ENCODE measurements at regions not wholly inside any gene's neighbourhood (a gene's known extent, or its start where the extent isn't known, plus 50 kb on each side); places are given as distances from the start of the nearest gene placed in this dataset.
"Not testable (repeated sequence)": the region's sequence is repeated elsewhere in the genome, so short reads cannot be mapped to it uniquely, and the experiment has no call there.

- DNase-seq (ENCODE audit: low read depth, low spot score): no peak
These were observed 83.2 kb upstream of the MAP3K1 start for GRCh38 chr5:56732121-56732520.

DNA sequence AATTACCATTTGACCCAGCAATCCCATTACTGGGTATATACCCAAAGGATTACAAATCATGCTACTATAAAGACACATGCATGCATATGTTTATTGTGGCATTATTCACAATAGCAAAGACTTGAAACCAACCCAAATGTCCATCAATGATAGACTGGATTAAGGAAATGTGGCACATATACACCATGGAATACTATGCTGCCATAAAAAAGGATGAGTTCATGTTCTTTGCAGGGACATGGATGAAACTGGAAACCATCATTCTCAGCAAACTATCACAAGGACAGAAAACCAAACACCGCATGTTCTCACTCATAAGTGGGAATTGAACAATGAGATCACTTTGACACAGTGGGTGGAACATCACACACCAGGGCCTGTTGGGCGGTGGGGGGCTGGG, 83.9 kb upstream of the MAP3K1 start:
- not testable (repeated sequence) for DNase-seq (ENCODE audit: low read depth, low spot score)

GRCh38 chr5:56729488-56729887, 85.9 kb upstream of the MAP3K1 start:
- DNase-seq (ENCODE audit: low read depth, low spot score): no peak

DNA sequence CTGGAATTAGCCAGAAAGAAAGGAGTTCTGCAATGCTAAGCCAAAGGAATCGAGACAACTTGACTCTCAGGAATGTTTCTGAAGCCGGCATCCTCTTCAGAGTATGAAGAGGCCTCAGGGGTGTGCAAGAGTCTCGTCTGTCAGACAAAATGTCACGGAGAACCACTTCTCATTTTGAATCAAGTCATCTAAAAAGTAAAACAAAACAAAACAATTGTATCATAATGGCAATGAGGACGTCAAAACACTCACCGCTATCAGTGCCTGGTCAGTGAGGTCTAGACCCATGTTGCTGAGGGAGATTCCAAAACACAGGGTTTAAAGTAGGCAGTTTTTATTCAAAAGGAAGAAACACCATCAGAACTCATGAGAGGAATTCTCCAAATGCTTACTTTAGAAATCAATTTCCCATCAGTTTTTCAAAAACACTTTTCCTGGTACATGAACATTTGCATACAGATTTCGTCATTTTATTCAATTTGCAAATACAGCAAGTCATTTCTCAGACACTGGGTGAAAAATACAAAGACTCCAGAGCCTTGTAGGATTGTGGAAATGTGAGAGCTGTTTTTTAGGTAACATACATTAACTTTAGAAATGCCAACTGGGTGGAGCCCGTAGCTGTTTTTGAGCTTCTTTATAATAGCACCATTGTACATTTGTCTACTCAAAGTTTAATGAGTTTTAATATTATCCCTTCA, 89.5 kb upstream of the MAP3K1 start:
- no peak for DNase-seq (ENCODE audit: low read depth, low spot score)

DNA sequence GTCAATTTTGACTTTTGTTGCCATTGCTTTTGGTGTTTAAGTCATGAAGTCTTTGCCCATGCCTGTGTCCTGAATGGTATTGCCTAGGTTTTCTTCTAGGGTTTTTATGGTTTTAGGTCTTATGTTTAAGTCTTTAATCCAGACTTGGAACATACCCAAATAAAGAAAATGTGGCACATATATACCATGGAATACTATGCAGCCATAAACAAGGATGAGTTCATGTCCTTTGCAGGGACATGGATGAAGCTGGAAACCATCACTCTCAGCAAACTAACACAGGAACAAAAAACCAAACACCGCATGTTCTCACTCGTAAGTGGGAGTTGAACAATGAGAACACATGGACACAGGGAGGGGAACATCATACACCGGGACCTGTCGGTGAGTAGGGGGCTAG, 90.5 kb upstream of the MAP3K1 start:
- not testable (repeated sequence) for DNase-seq (ENCODE audit: low read depth, low spot score)

DNA sequence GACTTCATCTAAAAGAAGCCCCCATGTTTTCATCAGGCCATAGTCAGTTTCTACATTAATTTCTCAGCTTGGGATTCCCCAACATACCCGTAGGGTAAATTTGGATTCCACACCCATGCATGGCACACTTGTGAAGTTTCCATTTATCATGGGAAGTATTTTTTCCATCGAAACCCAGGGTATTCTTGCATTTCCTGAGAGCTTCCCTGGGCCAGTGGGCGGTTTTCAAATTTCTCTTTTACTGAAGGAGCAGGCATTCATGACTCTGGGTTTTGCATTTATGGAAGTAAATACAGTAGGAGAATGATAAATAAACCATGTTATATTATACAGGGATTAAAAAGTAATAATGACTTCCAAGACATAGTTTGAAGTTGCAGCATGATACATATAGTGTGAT, 93.0 kb upstream of the MAP3K1 start:
- DNase-seq (ENCODE audit: low read depth, low spot score): no peak

DNA sequence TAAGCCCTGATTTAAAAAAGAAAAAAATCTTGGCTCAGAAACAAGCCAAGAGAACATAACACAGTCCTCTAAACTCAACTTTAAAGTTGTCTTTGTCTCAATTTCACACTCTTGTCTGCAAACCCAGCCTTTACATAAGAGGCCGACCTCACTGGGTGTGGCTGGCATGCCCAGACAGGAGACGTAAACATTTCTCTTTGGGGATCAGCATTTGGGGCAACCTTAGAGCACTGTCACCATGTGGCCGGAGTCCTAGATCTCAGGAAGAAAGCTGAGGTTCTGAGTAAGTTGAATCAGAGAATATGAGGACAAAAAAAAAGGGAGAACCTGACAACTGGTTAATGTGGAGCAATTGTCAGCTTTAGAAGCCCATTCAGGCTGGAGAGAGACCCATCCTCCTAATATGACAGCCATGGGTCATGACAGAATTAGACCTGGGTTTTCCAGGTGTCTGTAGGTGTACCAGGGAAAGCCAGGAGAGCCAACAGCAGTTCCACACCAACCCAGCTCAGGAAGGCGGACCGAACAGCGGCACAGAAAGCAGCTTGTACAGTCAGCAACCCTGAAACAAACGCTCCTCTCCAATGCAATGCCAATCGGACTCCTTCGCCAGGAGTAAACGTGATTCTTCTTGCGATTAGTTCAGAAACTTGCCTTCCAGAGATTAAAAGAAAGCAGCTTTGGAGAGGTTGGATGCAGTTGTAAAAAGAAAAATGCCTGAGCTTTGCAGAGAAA, 97.9 kb upstream of the MAP3K1 start:
- DNase-seq (ENCODE audit: low read depth, low spot score): no peak

DNA sequence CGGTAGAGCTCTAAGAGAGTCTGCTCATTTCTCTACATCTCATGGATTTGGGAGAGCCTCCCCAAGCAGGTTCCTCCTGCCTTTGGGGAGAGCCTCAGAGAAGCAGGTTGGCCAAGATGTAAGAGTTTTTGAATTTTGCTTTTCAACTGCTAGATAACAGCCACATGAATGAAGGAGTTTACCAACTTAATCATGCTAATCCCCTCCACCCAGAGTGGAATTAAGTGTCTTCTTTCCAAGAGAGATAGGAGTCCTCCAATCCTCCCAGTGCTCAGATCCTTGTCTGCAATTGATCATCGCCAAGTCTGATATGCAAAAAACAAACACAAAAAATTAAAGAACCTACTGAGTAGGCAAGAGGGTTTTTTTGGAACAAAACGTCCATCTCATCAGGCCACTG, 99.4 kb upstream of the MAP3K1 start:
- no peak for DNase-seq (ENCODE audit: low read depth, low spot score)

GRCh38 chr5:56712895-56713591, 102.3 kb upstream of the MAP3K1 start:
- no peak for DNase-seq (ENCODE audit: low read depth, low spot score)

DNA sequence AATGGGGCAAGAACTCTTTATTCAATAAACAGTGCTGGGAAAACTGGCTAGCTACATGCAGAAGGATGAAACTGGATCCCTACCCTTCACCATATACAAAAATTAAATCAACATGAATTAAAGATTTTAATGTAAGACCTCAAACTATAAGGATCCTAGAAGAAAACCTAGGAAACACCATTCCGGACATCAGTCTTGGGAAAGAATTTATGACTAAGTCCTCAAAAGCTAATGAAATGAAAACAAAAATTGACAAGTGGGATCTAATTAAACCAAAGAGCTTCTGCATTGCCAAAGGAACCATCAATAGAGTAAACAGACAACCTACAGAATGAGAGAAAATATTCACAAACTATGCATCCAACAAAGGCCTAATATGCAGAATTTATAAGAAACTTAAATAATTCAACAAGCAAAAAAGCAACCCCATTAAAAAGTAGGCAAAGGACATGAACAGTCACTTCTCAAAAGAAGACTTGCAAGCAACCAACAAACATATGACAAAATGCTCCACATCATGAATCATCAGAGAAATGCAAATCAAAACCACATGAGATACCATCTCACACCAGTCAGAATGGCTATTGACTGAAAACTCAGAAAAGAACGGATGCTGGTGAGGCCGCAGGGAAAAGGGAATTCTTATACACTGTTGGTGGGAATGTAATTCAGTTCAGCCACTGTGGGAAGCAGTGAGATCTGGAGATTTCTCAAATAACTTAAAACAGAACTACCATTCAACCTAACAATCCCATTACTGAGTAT, 104.3 kb upstream of the MAP3K1 start:
- DNase-seq (ENCODE audit: low read depth, low spot score): no peak

DNA sequence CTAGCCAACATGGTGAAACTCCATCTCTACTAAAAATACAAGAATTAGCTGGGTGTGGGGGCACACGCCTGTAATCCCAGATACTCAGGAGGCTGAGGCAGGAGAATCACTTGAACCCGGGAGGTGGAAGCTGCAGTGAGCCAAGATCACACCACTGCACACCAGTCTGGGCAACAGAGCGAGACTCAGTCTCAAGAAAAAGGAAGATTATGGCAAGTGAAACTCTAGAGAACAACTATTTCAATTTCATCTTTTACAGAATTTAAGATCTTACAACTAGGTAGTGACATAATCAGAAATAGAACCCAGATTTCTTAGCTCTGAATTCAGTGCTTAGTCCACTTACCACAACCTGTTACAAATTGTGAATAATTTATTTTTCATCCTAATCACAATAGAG, 108.8 kb upstream of the MAP3K1 start:
- no peak for DNase-seq (ENCODE audit: low read depth, low spot score)

DNA sequence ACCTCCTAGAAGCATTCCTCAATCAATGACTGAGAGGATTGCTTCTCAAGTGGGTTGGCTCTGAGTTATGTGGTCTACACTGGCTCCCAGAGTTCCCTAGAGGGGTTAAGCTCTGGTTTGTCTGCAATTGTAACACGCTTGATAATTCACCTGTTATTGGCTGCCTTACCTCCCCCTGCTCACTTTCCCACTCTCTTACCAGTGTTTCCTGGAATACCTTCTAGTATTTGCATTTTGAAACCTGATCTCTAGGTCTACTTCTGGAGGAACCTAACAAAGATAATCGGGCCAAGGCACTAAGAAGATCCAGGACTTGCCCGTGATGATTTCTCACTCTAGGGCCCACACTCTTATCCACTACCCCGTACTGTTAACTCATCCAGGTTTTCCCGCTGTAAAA, 110.1 kb upstream of the MAP3K1 start:
- DNase-seq (ENCODE audit: low read depth, low spot score): no peak

DNA sequence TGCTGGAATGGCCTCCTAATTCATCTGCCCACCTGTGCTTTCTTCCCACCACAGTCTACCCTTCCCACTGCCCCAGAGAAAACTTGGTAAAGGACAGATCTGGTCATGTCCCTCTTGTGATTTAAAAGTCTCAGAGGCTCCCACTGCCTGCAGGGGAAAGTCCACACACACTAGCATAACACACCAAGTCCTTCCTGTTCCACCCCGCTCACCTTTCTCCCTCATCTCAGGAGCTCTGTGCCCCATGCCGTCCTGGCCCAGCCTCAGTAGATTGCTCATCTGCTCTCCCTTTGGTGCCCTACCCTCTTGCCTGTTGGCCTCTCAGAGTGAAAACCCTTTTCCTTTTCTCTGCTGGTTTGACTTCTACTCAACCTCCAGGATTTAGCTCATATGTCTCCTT, 111.4 kb upstream of the MAP3K1 start:
- no peak for DNase-seq (ENCODE audit: low read depth, low spot score)

DNA sequence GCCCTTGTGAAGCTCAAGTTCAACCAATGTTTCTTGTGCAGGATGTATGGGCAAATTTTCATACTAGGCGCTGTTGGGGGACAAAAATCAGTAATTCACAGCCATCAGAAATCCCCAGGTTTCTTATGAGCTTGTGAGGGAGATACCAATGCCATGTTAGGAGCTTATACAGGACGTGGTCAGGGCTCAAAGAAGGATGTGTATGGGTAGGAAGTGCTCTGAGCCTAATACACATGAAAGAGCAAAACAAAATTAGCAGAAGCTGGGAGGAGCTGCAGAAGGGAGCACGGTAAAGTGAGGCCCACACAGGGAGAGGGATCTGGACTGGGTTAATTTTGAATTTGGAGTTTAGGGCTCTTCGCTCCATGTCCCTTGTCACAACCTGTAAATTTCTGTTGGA, 114.6 kb upstream of the MAP3K1 start:
- DNase-seq (ENCODE audit: low read depth, low spot score): no peak

DNA sequence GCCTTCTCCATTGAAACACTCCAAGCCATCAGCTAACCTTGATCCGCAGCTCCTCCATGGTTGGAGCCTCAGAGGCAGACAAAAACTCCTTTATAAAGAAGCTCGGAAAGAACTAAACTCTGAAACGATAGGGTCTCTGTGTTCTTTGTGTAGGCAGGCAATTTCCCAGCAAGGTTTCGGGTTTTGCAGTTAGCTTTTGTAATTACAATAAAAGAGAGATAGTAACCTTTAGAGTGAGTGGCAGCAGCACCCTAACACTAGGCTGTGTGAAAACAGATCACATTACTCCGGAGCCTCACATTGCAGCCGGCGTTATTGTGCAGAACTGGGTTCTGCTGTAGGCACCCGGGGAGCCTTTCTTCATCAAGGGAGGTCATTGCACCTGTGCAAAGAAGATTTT, 115.8 kb upstream of the MAP3K1 start:
- no peak for DNase-seq (ENCODE audit: low read depth, low spot score)

- DNase-seq (ENCODE audit: low read depth, low spot score): no peak
These were observed 116.6 kb upstream of the MAP3K1 start for GRCh38 chr5:56698463-56699381.

GRCh38 chr5:56696900-56697299, 118.4 kb upstream of the MAP3K1 start:
- DNase-seq (ENCODE audit: low read depth, low spot score): no peak

- DNase-seq (ENCODE audit: low read depth, low spot score): no peak
These were observed 122.1 kb upstream of the MAP3K1 start for GRCh38 chr5:56693220-56693579.

- no peak for DNase-seq (ENCODE audit: low read depth, low spot score)
These were observed 122.8 kb upstream of the MAP3K1 start for GRCh38 chr5:56692359-56693219.

DNA sequence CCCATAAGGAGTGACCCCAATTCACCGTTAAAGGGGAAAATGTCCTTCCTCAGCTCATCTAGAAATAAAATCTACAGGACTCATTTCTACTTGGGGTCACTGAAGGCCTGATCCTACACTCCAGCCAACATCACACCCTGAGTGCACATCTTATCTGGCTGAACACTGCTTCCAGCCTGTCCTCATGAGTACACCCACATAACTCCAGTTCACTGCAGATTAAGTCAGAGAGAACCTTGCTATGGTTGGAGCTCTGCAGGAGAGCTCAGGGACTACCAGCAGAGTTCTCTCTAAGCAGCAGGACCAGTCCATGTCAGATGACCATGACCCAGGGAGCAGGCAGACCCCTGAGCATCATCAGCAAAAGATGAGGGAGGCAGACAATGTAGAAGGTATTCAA, 126.9 kb upstream of the MAP3K1 start:
- DNase-seq (ENCODE audit: low read depth, low spot score): no peak
